Hematopoietic multipotent progenitor cell (in vitro differentiated cells): ENCODE measurements at regions not wholly inside any gene's neighbourhood (a gene's known extent, or its start where the extent isn't known, plus 50 kb on each side); places are given as distances from the start of the nearest gene placed in this dataset.
"Not testable (repeated sequence)": the region's sequence is repeated elsewhere in the genome, so short reads cannot be mapped to it uniquely, and the experiment has no call there.

Experiments used
- DNase-seq, 3 donors: peaks; one replicate each; pipeline ENCODE4 v3.0.0-alpha.2; 2011 to 2015; ENCODE audit warnings: low read depth in 2 of 3, low spot score in 2 of 3

GRCh38 chr17:62322313-62322712, 58.0 kb upstream of the EFCAB3 start:
- no peak for DNase-seq

- DNase-seq: no peak
These were observed 58.9 kb upstream of the EFCAB3 start for GRCh38 chr17:62321451-62321850.

GRCh38 chr17:62319846-62320245, 60.5 kb upstream of the EFCAB3 start:
- no peak for DNase-seq

- no peak for DNase-seq
These were observed 71.0 kb upstream of the EFCAB3 start for GRCh38 chr17:62309396-62309795.

GRCh38 chr17:62307196-62307595, 73.2 kb upstream of the EFCAB3 start:
- no peak for DNase-seq

GRCh38 chr17:62303476-62303875, 76.9 kb upstream of the EFCAB3 start:
- DNase-seq: no peak

- no peak for DNase-seq
These were observed 79.7 kb upstream of the EFCAB3 start for GRCh38 chr17:62300697-62301096.

- not testable (repeated sequence) for DNase-seq
These were observed 105.1 kb upstream of the EFCAB3 start for GRCh38 chr17:62275290-62275689.

- not testable (repeated sequence) for DNase-seq
These were observed 112.0 kb upstream of the EFCAB3 start for GRCh38 chr17:62268361-62268760.

- DNase-seq: not testable (repeated sequence)
These were observed 115.4 kb upstream of the EFCAB3 start for GRCh38 chr17:62264974-62265373.

GRCh38 chr17:62255791-62256190, 124.6 kb upstream of the EFCAB3 start:
- DNase-seq: not testable (repeated sequence)

GRCh38 chr17:62242076-62242475, 138.3 kb upstream of the EFCAB3 start:
- DNase-seq: not testable (repeated sequence)

GRCh38 chr17:62239569-62239968, 140.8 kb upstream of the EFCAB3 start:
- not testable (repeated sequence) for DNase-seq

GRCh38 chr17:62238551-62239338, 141.6 kb upstream of the EFCAB3 start:
- not testable (repeated sequence) for DNase-seq

GRCh38 chr17:62233822-62234481, 146.4 kb upstream of the EFCAB3 start:
- not testable (repeated sequence) for DNase-seq

- DNase-seq: not testable (repeated sequence)
These were observed 149.1 kb upstream of the EFCAB3 start for GRCh38 chr17:62231293-62231692.

GRCh38 chr17:62226610-62227240, 153.6 kb upstream of the EFCAB3 start:
- not testable (repeated sequence) for DNase-seq

- DNase-seq: not testable (repeated sequence)
These were observed 156.8 kb upstream of the EFCAB3 start for GRCh38 chr17:62223585-62223984.

- DNase-seq: no peak
These were observed 154.3 kb upstream of the MED13 start for GRCh38 chr17:62219221-62219899.

GRCh38 chr17:62216847-62217246, 151.8 kb upstream of the MED13 start:
- DNase-seq: no peak

GRCh38 chr17:62215891-62216290, 150.8 kb upstream of the MED13 start:
- not testable (repeated sequence) for DNase-seq
